Osteoblast (primary cell): ENCODE measurements at regions not wholly inside any gene's neighbourhood (a gene's known extent, or its start where the extent isn't known, plus 50 kb on each side); places are given as distances from the start of the nearest gene placed in this dataset.
"Not testable (repeated sequence)": the region's sequence is repeated elsewhere in the genome, so short reads cannot be mapped to it uniquely, and the experiment has no call there.

ENCODE experiments used
- DNase-seq: peaks from one replicate; pipeline ENCODE4 v3.0.0; 2011; ENCODE audit warnings: low spot score, mixed read lengths; ENCODE audit not compliant: insufficient read length; ENCODE audit errors: missing footprints
- H2AFZ ChIP-seq: 2 replicates; pipeline ENCODE4 v1.6.0; 2011; ENCODE audit warnings: mild to moderate bottlenecking, low read length
- H3K27ac ChIP-seq: 2 replicates; pipeline ENCODE4 v1.5.1; 2011; ENCODE audit warnings: mild to moderate bottlenecking, low read depth, low read length, moderate library complexity
- H3K27me3 ChIP-seq: 2 replicates; pipeline ENCODE4 v1.6.0; 2012; ENCODE audit warnings: mild to moderate bottlenecking, control low read depth, inconsistent platforms, low read length, moderate library complexity; ENCODE audit not compliant: insufficient read depth
- H3K36me3 ChIP-seq: 2 replicates; pipeline ENCODE4 v1.5.1; 2011; ENCODE audit warnings: mild to moderate bottlenecking, low read length, control low read depth, moderate library complexity; ENCODE audit not compliant: insufficient read depth
- H3K4me1 ChIP-seq: 2 replicates; pipeline ENCODE4 v1.5.1; 2011; ENCODE audit warnings: mild to moderate bottlenecking, low read length, control low read depth, moderate library complexity; ENCODE audit not compliant: insufficient read depth
- H3K4me2 ChIP-seq: 2 replicates; pipeline ENCODE4 v1.6.0; 2011; ENCODE audit warnings: mild to moderate bottlenecking, low read length; ENCODE audit not compliant: insufficient read depth
- H3K4me3 ChIP-seq: fragments of 200-600 bp; sonication (generic); 3 replicates; pipeline ENCODE4 v1.5.1; 2012; ENCODE audit warnings: mild to moderate bottlenecking, low read length, inconsistent platforms; ENCODE audit not compliant: insufficient read depth
- H3K79me2 ChIP-seq: 2 replicates; pipeline ENCODE4 v1.6.0; 2012; ENCODE audit warnings: mild to moderate bottlenecking, low read length, control low read depth, inconsistent platforms; ENCODE audit not compliant: insufficient read depth
- H3K9me3 ChIP-seq: 2 replicates; pipeline ENCODE4 v1.5.1; 2011; ENCODE audit warnings: low read depth, low read length, control low read depth
- H4K20me1 ChIP-seq: 2 replicates; pipeline ENCODE4 v1.6.0; 2012; ENCODE audit warnings: mild to moderate bottlenecking, low read length, control low read depth; ENCODE audit not compliant: insufficient read depth
- TF ChIP-seq, protein P1 (sequence below): IDR thresholded peaks from 2 replicates; pipeline ENCODE4 v1.5.1; 2011; ENCODE audit warnings: mild to moderate bottlenecking, low read depth, low read length, moderate library complexity; ENCODE audit errors: extremely low read depth

GRCh38 chr10:118901380-118901779, 128.1 kb upstream of the NANOS1 start:
- TF ChIP-seq, protein P1, sequence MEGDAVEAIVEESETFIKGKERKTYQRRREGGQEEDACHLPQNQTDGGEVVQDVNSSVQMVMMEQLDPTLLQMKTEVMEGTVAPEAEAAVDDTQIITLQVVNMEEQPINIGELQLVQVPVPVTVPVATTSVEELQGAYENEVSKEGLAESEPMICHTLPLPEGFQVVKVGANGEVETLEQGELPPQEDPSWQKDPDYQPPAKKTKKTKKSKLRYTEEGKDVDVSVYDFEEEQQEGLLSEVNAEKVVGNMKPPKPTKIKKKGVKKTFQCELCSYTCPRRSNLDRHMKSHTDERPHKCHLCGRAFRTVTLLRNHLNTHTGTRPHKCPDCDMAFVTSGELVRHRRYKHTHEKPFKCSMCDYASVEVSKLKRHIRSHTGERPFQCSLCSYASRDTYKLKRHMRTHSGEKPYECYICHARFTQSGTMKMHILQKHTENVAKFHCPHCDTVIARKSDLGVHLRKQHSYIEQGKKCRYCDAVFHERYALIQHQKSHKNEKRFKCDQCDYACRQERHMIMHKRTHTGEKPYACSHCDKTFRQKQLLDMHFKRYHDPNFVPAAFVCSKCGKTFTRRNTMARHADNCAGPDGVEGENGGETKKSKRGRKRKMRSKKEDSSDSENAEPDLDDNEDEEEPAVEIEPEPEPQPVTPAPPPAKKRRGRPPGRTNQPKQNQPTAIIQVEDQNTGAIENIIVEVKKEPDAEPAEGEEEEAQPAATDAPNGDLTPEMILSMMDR: no peak
- H3K4me1 ChIP-seq: no peaks in the 10 kb centered on the region
- no peak overlapping the region for H2AFZ ChIP-seq
- H3K36me3 ChIP-seq: no peaks in the 10 kb centered on the region
- no peak overlapping the region for H3K4me3 ChIP-seq
- no peaks in the 10 kb centered on the region for H3K79me2 ChIP-seq
- DNase-seq: no peak
- no peaks in the 10 kb centered on the region for H3K27me3 ChIP-seq
- H3K9me3 ChIP-seq: no peaks in the 10 kb centered on the region
- no peaks in the 10 kb centered on the region for H4K20me1 ChIP-seq
- H3K4me2 ChIP-seq: no peak overlapping the region
- H3K27ac ChIP-seq: no peak overlapping the region

- no peak overlapping the region for H3K4me2 ChIP-seq
- no peak overlapping the region for H3K4me3 ChIP-seq
- no peaks in the 10 kb centered on the region for H3K4me1 ChIP-seq
- TF ChIP-seq, protein P1: no peak
- H3K36me3 ChIP-seq: no peaks in the 10 kb centered on the region
- H3K27ac ChIP-seq: no peak overlapping the region
- H2AFZ ChIP-seq: no peak overlapping the region
- no peak for DNase-seq
- H4K20me1 ChIP-seq: no peaks in the 10 kb centered on the region
- H3K27me3 ChIP-seq: no peaks in the 10 kb centered on the region
- no peaks in the 10 kb centered on the region for H3K9me3 ChIP-seq
- H3K79me2 ChIP-seq: no peaks in the 10 kb centered on the region
Observed at GRCh38 chr10:118901906-118902305, 127.6 kb upstream of the NANOS1 start.

DNA sequence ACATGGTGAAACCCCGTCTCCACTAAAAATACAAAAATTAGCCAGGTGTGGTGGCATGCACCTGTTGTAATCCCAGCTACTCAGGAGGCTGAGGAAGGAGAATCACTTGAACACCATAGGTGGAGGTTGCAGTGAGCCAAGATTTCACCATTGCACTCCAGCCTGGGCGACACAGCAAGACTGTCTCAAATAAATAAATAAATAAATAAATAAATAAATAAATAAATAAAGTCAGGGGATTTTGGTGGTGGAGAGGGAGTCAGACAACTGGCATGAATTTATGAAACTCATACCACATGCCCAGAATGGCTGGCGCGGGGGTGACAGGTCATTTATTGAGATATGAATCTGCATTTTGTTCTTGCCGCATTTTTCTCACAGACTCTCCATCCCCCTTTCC, 126.9 kb upstream of the NANOS1 start:
- H2AFZ ChIP-seq, H3K9me3 ChIP-seq, H3K27me3 ChIP-seq, DNase-seq, H3K36me3 ChIP-seq, H4K20me1 ChIP-seq, H3K4me3 ChIP-seq, H3K27ac ChIP-seq, H3K4me1 ChIP-seq, H3K4me2 ChIP-seq, H3K79me2 ChIP-seq: not testable (repeated sequence)

GRCh38 chr10:118903251-118903650, 126.3 kb upstream of the NANOS1 start:
- Histone ChIP-seq H3K4me1 (no peaks in the 10 kb centered on the region), H3K27ac (no peak overlapping the region), H3K27me3 (peaks cover 3% of the 10 kb centered on the region), H3K79me2 (no peaks in the 10 kb centered on the region), H3K4me3 (no peak overlapping the region), H4K20me1 (no peaks in the 10 kb centered on the region), H3K36me3 (no peaks in the 10 kb centered on the region), H3K4me2 (no peak overlapping the region), H2AFZ (no peak overlapping the region), H3K9me3 (no peaks in the 10 kb centered on the region)
- DNase-seq: no peak
- TF ChIP-seq, protein P1: no peak

DNA sequence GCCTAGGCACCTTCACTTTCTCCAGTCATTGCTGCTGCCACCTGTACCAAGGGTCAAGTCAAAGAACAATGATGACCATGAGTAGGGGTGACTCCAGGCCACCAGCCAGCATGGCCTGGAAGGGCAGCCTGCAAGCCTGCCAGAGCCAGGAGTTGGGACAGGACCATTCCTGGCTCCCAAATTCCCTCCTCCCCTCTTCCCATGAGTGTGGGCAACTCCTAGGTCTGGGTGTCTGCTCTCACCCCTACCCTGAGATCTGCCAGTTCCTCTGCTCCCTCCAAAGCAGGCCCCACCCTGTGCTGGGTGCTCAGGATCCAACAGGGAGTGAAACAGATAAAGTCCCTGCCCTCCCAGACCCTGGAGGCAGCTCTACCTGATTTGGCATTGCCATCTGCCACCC, 125.8 kb upstream of the NANOS1 start:
- TF ChIP-seq, protein P1: no peak
- Histone ChIP-seq H2AFZ (no peak overlapping the region), H3K4me3 (no peak overlapping the region), H3K27me3 (peaks cover 3% of the 10 kb centered on the region), H3K4me2 (no peak overlapping the region), H4K20me1 (no peaks in the 10 kb centered on the region), H3K9me3 (no peaks in the 10 kb centered on the region), H3K36me3 (no peaks in the 10 kb centered on the region), H3K79me2 (no peaks in the 10 kb centered on the region), H3K4me1 (no peaks in the 10 kb centered on the region), H3K27ac (no peak overlapping the region)
- DNase-seq: no peak
